ENCODE measurements at regions not wholly inside any gene's neighbourhood (a gene's known extent, or its start where the extent isn't known, plus 50 kb on each side); places are given as distances from the start of the nearest gene placed in this dataset.

- TF ChIP-seq CTCF (IDR thresholded peaks at IDR 0.05) (no peak), ZNF532 (CRISPR knock-in tag; IDR thresholded peaks at IDR 0.05; ENCODE audit: borderline replicate concordance) (no peak), ETV6 (CRISPR knock-in tag; IDR thresholded peaks at IDR 0.05) (no peak), SMAD4 (CRISPR knock-in tag; IDR thresholded peaks at IDR 0.05) (no peak), GABPB1 (CRISPR knock-in tag; IDR thresholded peaks at IDR 0.05) (no peak), CREB1 (CRISPR knock-in tag; IDR thresholded peaks at IDR 0.05) (no peak), ELF4 (CRISPR knock-in tag; IDR thresholded peaks at IDR 0.05; ENCODE audit: low read depth) (no peak), ZNF317 (CRISPR knock-in tag; IDR thresholded peaks at IDR 0.05; ENCODE audit: borderline replicate concordance, low read depth) (no peak), NR3C1 (CRISPR knock-in tag; conservative IDR thresholded peaks at IDR 0.05; ENCODE audit: low read depth) (no peak), ATF1 (CRISPR knock-in tag; IDR thresholded peaks at IDR 0.05) (no peak), HMGXB4 (CRISPR knock-in tag; IDR thresholded peaks at IDR 0.05) (no peak), ZMAT4 (CRISPR knock-in tag; IDR thresholded peaks at IDR 0.05) (no peak)
Measured at GRCh38 chr5:118430076-118430475, 558.3 kb downstream of the DTWD2 start.
